Putamen (tissue), 1 donor: ENCODE measurements at regions not wholly inside any gene's neighbourhood (a gene's known extent, or its start where the extent isn't known, plus 50 kb on each side); places are given as distances from the start of the nearest gene placed in this dataset.
"Not testable (repeated sequence)": the region's sequence is repeated elsewhere in the genome, so short reads cannot be mapped to it uniquely, and the experiment has no call there.

Source experiments
- DNase-seq: peaks from one replicate; pipeline ENCODE4 v3.0.0-alpha.2; 2016; ENCODE audit warnings: low spot score

GRCh38 chr6:170018422-170018935 lies 267.1 kb downstream of the ERMARD start:
- DNase-seq: no peak

- no peak for DNase-seq
These were observed 266.3 kb downstream of the ERMARD start for GRCh38 chr6:170017603-170018320.

- DNase-seq: no peak
These were observed 262.4 kb downstream of the ERMARD start for GRCh38 chr6:170013815-170014214.

- DNase-seq: no peak
These were observed 260.6 kb downstream of the ERMARD start for GRCh38 chr6:170012037-170012330.

- DNase-seq: peak; percentile 34
These were observed 260.0 kb downstream of the ERMARD start for GRCh38 chr6:170011204-170012036.

GRCh38 chr6:170010665-170011203 lies 259.3 kb downstream of the ERMARD start:
- no peak for DNase-seq

GRCh38 chr6:170008294-170008785 lies 256.9 kb downstream of the ERMARD start:
- no peak for DNase-seq

- no peak for DNase-seq
These were observed 256.3 kb downstream of the ERMARD start for GRCh38 chr6:170007468-170008293.

GRCh38 chr6:170006900-170007467 lies 255.6 kb downstream of the ERMARD start:
- no peak for DNase-seq

GRCh38 chr6:170006071-170006899 lies 254.9 kb downstream of the ERMARD start:
- no peak for DNase-seq

- no peak for DNase-seq
These were observed 254.2 kb downstream of the ERMARD start for GRCh38 chr6:170005665-170006064.

GRCh38 chr6:170004585-170005210 lies 253.3 kb downstream of the ERMARD start:
- no peak for DNase-seq

GRCh38 chr6:170003451-170004160 lies 252.2 kb downstream of the ERMARD start:
- no peak for DNase-seq

GRCh38 chr6:170003027-170003426 lies 251.6 kb downstream of the ERMARD start:
- DNase-seq: no peak

GRCh38 chr6:170001782-170002181 lies 250.4 kb downstream of the ERMARD start:
- DNase-seq: not testable (repeated sequence)

- DNase-seq: no peak
These were observed 248.8 kb downstream of the ERMARD start for GRCh38 chr6:170000071-170000843.

- DNase-seq: no peak
These were observed 247.9 kb downstream of the ERMARD start for GRCh38 chr6:169999367-169999766.

- DNase-seq: no peak
These were observed 247.0 kb downstream of the ERMARD start for GRCh38 chr6:169998457-169998856.

- no peak for DNase-seq
These were observed 246.5 kb downstream of the ERMARD start for GRCh38 chr6:169997930-169998218.
